ENCODE measurements at regions not wholly inside any gene's neighbourhood (a gene's known extent, or its start where the extent isn't known, plus 50 kb on each side); places are given as distances from the start of the nearest gene placed in this dataset.
A peak's percentile ranks its signal among the peaks of the same experiment; 100 is the strongest.

DNA sequence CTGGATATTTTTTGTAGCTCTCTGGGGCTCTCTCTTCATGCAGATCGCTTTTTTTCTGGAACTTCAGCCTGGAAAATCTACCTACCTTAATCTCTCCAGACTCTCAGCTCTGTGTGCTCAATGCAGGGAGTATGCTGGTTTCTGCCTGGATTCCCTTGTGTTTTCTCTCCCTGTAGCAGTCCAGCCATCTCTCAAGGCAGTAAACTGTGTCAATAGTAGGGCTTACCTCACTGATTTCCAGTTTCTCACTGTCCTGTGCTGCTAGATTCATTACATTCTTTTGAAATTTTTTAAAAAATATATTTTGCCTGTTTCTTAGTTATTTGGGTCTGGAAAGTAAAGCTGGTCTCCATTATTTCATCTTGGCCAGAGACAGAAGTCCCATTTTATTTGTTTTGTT, 951.4 kb downstream of the NR2F1-AS1 start:
- Mint-ChIP-seq H3K27ac (0 out of 2 replicates have a peak overlapping the region, but pooled peaks have one; percentile 72), H3K9me3 (peaks cover 7% of the 10 kb centered on the region), H3K4me3 (no peak overlapping the region), H3K4me1 (no peaks in the 10 kb centered on the region), H3K27me3 (ENCODE audit: low read depth) (no peaks in the 10 kb centered on the region), H3K36me3 (no peaks in the 10 kb centered on the region; the same call in 1 of the 2 replicates)
- TF ChIP-seq ESRRA (CRISPR knock-in tag; IDR thresholded peaks at IDR 0.05; ENCODE audit: borderline replicate concordance) (no peak), ETV6 (CRISPR knock-in tag; IDR thresholded peaks at IDR 0.05) (no peak), JAZF1 (CRISPR knock-in tag; IDR thresholded peaks at IDR 0.05) (no peak), ZNF138 (CRISPR knock-in tag; conservative IDR thresholded peaks at IDR 0.05) (no peak), ZNF416 (CRISPR knock-in tag; IDR thresholded peaks at IDR 0.05) (no peak), IRF2 (CRISPR knock-in tag; IDR thresholded peaks at IDR 0.05; ENCODE audit: borderline replicate concordance, low read depth) (no peak), RELA (CRISPR knock-in tag; IDR thresholded peaks at IDR 0.05; ENCODE audit: borderline replicate concordance) (no peak), MXD4 (CRISPR knock-in tag; IDR thresholded peaks at IDR 0.05; ENCODE audit: borderline replicate concordance) (no peak), MYBL2 (CRISPR knock-in tag; IDR thresholded peaks at IDR 0.05) (no peak), ZNF317 (CRISPR knock-in tag; IDR thresholded peaks at IDR 0.05; ENCODE audit: borderline replicate concordance, low read depth) (no peak), NR3C1 (CRISPR knock-in tag; conservative IDR thresholded peaks at IDR 0.05; ENCODE audit: low read depth) (no peak), RORB (CRISPR knock-in tag; IDR thresholded peaks at IDR 0.05) (no peak), NR2C2 (CRISPR knock-in tag; IDR thresholded peaks at IDR 0.05) (no peak)
- TF ChIP-seq, protein P1, sequence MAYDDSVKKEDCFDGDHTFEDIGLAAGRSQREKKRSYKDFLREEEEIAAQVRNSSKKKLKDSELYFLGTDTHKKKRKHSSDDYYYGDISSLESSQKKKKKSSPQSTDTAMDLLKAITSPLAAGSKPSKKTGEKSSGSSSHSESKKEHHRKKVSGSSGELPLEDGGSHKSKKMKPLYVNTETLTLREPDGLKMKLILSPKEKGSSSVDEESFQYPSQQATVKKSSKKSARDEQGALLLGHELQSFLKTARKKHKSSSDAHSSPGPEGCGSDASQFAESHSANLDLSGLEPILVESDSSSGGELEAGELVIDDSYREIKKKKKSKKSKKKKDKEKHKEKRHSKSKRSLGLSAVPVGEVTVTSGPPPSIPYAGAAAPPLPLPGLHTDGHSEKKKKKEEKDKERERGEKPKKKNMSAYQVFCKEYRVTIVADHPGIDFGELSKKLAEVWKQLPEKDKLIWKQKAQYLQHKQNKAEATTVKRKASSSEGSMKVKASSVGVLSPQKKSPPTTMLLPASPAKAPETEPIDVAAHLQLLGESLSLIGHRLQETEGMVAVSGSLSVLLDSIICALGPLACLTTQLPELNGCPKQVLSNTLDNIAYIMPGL (CRISPR knock-in tag; IDR thresholded peaks at IDR 0.05), result no peak
- TF ChIP-seq, protein P2, sequence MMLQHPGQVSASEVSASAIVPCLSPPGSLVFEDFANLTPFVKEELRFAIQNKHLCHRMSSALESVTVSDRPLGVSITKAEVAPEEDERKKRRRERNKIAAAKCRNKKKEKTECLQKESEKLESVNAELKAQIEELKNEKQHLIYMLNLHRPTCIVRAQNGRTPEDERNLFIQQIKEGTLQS (CRISPR knock-in tag; conservative IDR thresholded peaks at IDR 0.05), result no peak
- TF ChIP-seq, protein P3, sequence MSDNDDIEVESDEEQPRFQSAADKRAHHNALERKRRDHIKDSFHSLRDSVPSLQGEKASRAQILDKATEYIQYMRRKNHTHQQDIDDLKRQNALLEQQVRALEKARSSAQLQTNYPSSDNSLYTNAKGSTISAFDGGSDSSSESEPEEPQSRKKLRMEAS (CRISPR knock-in tag; IDR thresholded peaks at IDR 0.05), result no peak
- TF ChIP-seq, protein P4, sequence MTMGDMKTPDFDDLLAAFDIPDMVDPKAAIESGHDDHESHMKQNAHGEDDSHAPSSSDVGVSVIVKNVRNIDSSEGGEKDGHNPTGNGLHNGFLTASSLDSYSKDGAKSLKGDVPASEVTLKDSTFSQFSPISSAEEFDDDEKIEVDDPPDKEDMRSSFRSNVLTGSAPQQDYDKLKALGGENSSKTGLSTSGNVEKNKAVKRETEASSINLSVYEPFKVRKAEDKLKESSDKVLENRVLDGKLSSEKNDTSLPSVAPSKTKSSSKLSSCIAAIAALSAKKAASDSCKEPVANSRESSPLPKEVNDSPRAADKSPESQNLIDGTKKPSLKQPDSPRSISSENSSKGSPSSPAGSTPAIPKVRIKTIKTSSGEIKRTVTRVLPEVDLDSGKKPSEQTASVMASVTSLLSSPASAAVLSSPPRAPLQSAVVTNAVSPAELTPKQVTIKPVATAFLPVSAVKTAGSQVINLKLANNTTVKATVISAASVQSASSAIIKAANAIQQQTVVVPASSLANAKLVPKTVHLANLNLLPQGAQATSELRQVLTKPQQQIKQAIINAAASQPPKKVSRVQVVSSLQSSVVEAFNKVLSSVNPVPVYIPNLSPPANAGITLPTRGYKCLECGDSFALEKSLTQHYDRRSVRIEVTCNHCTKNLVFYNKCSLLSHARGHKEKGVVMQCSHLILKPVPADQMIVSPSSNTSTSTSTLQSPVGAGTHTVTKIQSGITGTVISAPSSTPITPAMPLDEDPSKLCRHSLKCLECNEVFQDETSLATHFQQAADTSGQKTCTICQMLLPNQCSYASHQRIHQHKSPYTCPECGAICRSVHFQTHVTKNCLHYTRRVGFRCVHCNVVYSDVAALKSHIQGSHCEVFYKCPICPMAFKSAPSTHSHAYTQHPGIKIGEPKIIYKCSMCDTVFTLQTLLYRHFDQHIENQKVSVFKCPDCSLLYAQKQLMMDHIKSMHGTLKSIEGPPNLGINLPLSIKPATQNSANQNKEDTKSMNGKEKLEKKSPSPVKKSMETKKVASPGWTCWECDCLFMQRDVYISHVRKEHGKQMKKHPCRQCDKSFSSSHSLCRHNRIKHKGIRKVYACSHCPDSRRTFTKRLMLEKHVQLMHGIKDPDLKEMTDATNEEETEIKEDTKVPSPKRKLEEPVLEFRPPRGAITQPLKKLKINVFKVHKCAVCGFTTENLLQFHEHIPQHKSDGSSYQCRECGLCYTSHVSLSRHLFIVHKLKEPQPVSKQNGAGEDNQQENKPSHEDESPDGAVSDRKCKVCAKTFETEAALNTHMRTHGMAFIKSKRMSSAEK (CRISPR knock-in tag; IDR thresholded peaks at IDR 0.05; ENCODE audit: borderline replicate concordance), result no peak
- TF ChIP-seq, protein P5, sequence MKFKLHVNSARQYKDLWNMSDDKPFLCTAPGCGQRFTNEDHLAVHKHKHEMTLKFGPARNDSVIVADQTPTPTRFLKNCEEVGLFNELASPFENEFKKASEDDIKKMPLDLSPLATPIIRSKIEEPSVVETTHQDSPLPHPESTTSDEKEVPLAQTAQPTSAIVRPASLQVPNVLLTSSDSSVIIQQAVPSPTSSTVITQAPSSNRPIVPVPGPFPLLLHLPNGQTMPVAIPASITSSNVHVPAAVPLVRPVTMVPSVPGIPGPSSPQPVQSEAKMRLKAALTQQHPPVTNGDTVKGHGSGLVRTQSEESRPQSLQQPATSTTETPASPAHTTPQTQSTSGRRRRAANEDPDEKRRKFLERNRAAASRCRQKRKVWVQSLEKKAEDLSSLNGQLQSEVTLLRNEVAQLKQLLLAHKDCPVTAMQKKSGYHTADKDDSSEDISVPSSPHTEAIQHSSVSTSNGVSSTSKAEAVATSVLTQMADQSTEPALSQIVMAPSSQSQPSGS (CRISPR knock-in tag; IDR thresholded peaks at IDR 0.05; ENCODE audit: borderline replicate concordance, low read depth), result no peak
- TF ChIP-seq, protein P6, sequence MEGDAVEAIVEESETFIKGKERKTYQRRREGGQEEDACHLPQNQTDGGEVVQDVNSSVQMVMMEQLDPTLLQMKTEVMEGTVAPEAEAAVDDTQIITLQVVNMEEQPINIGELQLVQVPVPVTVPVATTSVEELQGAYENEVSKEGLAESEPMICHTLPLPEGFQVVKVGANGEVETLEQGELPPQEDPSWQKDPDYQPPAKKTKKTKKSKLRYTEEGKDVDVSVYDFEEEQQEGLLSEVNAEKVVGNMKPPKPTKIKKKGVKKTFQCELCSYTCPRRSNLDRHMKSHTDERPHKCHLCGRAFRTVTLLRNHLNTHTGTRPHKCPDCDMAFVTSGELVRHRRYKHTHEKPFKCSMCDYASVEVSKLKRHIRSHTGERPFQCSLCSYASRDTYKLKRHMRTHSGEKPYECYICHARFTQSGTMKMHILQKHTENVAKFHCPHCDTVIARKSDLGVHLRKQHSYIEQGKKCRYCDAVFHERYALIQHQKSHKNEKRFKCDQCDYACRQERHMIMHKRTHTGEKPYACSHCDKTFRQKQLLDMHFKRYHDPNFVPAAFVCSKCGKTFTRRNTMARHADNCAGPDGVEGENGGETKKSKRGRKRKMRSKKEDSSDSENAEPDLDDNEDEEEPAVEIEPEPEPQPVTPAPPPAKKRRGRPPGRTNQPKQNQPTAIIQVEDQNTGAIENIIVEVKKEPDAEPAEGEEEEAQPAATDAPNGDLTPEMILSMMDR (IDR thresholded peaks at IDR 0.05), result no peak
- TF ChIP-seq, protein P7, sequence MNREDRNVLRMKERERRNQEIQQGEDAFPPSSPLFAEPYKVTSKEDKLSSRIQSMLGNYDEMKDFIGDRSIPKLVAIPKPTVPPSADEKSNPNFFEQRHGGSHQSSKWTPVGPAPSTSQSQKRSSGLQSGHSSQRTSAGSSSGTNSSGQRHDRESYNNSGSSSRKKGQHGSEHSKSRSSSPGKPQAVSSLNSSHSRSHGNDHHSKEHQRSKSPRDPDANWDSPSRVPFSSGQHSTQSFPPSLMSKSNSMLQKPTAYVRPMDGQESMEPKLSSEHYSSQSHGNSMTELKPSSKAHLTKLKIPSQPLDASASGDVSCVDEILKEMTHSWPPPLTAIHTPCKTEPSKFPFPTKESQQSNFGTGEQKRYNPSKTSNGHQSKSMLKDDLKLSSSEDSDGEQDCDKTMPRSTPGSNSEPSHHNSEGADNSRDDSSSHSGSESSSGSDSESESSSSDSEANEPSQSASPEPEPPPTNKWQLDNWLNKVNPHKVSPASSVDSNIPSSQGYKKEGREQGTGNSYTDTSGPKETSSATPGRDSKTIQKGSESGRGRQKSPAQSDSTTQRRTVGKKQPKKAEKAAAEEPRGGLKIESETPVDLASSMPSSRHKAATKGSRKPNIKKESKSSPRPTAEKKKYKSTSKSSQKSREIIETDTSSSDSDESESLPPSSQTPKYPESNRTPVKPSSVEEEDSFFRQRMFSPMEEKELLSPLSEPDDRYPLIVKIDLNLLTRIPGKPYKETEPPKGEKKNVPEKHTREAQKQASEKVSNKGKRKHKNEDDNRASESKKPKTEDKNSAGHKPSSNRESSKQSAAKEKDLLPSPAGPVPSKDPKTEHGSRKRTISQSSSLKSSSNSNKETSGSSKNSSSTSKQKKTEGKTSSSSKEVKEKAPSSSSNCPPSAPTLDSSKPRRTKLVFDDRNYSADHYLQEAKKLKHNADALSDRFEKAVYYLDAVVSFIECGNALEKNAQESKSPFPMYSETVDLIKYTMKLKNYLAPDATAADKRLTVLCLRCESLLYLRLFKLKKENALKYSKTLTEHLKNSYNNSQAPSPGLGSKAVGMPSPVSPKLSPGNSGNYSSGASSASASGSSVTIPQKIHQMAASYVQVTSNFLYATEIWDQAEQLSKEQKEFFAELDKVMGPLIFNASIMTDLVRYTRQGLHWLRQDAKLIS (CRISPR knock-in tag; IDR thresholded peaks at IDR 0.05; ENCODE audit: borderline replicate concordance), result no peak
- CTCF ChIA-PET, result no interaction called here
- POLR2A ChIA-PET, result interaction anchor here (0.5 kb wide), 1 partner anchor 1307 kb away, joined by 3 read pairs; no protein-coding TSS in a partner anchor
- no peak for ATAC-seq
- DNase-seq (ENCODE audit: low spot score), result no peak
